NCI-H1694 (cell line): ENCODE measurements at regions not wholly inside any gene's neighbourhood (a gene's known extent, or its start where the extent isn't known, plus 50 kb on each side); places are given as distances from the start of the nearest gene placed in this dataset.

Experiments
- DNase-seq: peaks from one replicate; lab custom pipeline; 2025; lab: John Stamatoyannopoulos, UW

DNA sequence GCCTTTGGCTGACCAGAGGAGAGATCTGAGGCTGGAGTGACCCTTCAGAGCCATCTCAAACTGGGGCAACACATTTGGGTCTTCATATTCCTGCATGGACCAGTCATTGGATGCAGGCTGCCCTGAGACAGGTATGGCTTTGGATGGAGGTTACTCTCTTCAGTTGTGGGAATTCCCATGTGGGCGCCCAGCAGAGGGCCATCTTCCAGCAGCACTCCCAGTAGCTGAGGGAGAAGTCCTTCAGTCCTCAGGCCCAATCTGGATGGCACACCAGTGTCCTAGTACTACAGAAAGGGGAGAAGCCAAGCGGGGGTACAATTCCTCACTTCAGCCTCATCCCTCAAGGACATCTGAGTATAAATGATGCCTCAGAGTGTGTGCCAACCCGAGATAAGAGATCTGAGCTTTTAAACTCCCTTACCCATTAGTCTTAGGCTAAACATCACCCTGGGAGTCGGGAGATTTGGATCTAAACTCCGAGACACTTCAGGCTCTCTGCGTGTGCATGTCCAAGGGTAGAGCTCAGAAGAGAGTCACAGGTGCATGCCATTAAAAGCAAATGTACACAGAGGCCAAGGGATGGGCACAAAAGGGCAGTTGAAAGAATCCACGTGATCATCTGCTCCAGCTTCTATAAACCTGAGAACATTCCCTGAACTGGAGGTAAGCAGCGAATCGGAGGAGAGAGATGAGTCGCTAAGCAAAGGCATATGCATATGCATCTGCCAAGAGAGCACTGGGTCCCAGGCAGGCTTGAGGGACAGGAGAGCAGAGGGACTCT lies 204.6 kb downstream of the CD83 start:
- no peak for DNase-seq

DNA sequence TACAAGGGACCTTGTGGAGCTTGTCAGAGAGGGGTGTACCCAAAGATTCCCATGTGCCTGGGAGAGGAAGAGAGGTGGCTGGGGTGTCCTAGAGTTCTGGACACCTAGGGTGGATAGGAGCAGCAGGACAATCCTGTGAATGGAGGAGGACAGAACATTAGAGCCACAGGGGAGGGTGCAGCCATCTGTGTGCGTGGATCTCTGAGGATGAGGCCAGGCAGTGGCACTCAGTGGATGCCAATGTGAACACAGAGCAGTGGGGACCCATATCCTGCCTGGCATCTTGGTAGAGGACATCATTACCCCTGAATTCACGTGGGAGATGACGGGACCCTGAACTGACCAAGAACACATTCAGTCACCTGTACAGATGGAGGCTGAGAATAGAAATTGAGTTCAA lies 205.3 kb downstream of the CD83 start:
- no peak for DNase-seq

DNA sequence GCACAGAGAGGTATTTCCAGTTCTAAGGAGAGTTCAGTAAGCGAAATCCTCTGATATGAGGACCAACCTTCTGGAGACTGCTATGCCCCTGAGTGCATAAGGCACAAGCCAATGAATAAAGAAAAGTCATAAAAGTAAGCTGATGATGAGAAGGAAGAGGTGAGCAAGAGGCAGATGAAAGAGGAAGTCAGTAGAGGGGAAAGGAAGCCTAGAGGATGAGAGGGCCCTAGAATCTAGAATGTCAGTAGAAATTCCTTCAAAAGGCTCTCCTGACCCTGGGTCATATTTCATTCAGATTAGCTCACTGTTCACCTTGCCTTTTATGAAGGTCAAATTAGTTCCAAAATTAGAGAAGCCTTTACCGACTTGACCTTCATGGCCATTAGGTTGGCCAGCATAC lies 209.2 kb downstream of the CD83 start:
- DNase-seq = no peak

DNA sequence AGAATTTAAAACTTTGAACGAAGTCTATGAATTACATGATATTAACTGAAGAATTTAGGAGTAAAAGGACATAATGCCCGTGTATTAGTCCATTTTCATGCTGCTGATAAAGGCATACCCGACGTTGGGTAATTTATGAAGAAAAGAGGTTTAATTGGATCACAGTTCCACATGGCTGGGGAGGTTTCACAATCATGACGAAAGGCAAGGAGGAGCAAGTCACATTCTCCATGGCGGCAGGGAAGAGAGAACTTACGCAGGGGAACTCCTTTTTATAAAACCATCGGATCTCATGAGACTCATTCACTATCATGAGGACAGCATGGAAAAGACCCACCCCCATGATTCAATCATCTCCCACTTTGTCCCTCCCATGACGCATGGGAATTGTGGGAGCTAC lies 210.6 kb downstream of the CD83 start:
- DNase-seq = no peak

DNA sequence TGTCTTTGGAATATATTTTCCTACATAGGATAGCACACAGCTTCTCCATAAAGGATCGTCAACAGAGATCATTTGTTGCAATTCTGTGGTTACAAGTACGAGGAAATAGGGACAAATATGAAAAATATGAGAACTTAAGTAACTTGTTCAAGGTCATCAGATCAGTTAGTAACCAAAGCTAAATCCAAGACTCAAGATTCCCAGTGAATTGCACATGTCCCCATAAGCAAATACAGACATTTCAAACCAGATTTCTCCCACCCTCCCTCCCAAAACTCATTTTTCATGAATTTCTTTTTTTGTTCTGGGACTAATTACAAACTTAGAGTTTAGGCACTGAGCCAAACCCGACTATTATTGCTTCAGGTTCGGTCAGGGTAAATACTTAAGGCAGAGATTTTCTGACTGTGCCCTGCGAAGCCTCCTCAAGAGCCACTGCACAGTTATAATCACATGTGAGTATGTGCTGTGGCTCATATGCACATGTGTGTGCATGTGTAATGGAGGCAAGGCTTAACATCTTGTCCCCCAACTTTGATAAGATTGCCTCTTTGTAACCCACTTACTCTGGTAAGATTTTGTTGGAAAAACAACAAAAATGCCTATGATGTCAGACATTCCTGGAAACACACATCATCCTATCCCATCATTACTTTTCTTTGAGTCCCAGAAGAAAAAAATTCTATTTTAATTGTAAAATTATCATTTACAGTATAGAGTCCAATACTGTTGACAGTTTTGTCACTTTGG lies 216.2 kb downstream of the CD83 start:
- DNase-seq = no peak

DNA sequence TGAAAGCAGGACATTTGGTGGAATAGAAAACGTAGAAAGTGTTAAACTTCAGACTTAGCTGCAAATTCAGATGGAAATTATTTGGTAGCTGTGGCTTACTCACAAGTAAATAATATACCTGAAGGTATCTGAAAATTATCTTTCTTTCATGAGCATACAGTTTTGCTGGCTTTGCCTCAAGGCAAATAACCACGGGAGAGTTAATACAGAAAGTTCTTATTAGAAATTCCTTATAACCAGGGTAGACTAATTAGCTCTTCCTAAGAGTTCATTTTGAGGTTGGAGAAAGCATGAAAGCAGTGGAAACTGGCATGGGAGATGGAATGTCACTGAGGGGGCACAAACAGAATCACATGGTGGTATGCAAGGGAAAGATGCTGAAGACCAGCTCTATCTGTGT lies 217.5 kb downstream of the CD83 start:
- no peak for DNase-seq

DNA sequence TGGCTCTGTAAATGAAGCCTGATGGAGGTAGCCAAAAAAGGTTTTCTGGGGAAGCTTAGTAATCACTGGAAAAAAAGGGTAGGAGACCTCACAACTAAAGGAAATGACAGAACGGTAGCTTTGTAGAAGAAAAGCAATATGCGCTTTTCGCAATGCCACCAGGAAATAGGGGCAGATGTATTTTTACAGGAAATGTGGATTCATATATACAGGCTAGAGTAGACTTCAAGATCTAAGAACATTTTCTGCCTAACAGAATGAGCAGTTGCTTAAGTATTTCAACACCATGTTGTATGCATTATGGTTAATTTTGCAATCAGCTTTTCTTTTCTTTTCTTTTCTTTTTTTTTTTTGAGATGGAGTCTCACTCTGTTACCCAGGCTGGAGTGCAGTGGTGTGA lies 219.6 kb downstream of the CD83 start:
- DNase-seq = no peak

DNA sequence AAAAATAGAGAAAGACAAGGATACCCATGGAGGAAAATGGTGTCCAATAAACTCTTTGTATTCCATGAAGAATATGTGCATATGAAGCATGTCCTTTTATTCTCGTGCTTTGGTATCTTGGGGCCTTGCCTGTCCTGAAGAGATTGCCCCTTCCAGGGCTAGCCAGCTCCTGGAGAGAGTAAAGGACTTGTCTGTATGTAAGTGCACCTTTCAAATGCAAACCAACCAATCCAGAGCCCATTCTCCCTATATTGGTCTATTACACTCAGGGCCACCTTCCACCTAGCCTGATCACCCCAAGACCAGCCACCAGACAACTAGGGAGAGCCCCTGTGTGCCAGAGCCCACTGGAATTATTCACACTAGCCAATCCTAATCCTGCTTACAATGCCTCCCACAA lies 221.6 kb downstream of the CD83 start:
- no peak for DNase-seq

DNA sequence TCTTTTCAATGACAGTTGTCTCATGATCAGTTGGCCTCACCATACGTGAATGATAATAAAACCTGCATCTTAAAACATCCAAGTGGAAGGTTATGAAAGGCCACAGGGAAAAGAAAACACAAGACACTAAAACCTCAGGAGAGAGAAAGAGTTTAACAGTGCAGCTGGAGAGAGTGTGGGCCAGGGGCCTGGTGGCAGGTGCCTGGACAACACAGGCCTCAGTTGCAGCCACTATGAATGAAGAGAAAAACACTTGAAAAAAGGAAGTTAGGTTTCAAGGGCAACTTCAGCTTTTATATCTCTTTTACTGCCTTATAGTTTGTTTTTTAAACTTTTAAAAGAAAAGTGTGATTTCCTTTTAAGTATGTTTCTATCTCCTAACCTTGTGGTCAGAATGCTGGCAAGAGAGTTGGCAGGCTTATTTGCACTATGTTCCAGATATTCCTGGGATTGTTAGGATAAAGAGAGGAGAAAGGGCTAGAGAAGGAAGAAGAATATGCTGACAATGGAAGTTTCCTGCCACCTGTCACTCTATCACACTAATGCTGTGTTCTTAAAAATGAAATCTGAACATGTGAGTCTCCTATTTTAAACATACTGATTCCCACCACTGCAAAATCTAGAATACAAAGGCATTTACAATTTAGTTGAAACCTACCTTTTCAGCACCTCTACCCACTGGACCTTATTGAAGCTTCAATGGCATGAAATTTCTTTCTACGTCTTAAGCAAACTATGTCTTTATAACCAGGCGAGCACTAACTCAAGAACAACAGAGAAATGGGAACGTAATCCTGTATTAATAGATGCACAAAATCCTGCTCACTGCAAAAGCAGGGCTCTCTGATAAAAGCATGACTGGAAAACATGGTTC lies 222.4 kb downstream of the CD83 start:
- DNase-seq = no peak

DNA sequence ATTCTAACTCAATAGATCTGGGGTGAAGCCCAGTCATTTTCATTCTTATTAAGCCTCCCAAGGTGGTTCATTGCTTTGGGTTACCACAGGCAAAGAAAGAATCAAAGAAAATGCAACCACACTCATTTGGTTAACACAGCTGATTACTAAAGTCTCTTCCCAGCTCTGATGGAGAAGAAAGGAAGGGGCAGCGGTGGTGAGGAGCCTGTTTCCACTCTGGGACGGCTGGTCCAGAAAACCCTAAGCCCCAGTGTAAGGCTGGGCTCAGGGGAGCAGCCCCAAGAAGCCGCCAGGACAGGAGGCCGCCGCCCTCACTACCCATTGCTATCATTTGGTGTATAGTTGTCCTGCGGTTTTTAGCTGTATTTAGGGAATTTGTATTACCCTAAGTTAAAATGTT lies 226.9 kb downstream of the CD83 start:
- no peak for DNase-seq

DNA sequence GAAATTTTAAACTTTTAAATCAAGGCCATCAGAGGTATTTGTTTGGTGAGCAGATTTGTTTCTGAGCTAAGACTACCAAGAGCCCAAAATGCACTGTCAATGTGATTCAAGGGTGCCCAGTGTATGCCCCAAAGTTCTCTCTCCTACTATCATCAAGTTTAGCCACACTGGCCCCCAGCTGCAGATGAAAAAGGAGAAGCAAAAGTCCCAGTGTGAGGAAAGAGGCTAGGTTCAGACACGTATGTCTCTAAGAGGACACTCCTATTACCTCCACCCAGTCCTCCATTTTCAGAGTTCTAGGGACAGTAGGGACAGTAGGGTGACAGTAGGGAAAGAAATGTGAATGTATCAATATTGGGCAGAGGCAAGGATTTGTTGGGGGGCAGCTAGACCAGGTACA lies 230.8 kb downstream of the CD83 start:
- no peak for DNase-seq

DNA sequence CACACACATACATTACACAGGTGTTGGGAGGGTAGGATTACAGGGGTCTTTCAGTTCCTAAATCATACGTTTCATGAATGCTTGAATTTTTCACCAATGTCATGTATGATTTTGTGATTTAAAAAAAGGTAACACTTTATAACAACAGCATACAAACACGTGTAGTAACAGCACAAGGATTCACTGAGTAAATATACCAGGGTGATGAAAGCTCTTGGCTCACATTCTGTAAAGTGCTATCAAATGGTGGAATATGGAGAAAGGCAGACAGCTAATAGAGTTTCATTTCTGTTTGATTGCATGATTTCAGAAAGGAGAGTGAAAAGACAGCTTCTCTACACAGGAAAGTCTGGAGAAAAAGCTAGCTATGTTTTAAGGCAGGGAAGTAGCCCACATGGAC lies 231.9 kb downstream of the CD83 start:
- no peak for DNase-seq

DNA sequence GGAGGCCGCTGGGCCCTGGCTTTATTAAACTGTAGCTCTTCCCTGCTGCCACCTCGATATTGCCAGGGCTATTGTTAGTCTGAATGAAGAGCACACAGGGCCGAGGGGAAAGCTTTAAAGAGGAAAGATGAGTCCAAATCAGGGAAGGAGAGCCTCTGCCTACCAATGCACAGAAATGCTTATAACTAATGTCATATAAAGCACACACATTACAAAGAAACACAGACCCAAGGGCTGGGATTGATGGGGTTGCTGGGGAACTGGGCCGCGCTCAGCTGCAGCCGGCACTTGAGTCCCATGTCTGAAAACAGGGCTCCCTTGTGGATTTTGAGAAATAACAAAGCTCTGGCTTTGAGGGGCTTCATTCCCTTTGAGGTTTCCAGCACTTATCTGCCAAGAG lies 232.6 kb downstream of the CD83 start:
- DNase-seq = no peak

DNA sequence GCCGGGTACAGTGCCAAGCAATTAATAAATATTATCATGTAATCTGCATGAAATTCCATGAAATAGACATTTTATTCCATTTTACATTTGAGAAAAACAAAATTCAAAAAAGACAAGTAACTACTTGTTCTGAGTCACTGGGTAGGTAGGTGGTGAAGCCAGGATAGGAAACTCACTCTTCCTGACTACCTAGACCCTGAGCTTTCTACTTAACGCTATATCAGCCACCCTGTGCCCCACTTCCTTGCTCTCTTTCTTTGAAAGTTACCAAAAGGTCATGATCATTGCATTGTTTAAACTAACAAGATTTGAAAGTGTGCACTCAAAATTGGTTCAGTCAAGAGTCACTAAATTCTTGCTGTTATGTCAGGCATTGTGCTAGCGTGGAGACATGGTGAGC lies 235.7 kb downstream of the CD83 start:
- DNase-seq = no peak

DNA sequence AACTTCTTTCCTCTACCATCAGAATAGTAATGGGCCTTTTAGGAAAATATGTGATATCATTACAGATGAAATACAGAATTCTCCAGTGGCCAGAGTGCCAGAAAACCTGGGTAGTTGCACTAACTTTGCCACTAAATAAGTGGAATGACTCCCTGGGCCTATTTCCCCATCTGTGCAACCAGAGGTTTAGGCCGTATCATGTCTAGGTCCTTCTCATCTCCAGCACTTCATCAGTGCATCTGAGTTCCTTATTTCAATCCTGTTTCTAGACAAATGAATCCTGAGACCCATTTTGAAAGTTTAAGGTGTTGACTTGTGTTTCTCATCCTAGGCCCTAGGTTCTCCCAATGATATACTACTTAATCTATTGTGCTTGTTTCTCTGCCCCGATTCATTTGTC lies 236.2 kb downstream of the CD83 start:
- no peak for DNase-seq

DNA sequence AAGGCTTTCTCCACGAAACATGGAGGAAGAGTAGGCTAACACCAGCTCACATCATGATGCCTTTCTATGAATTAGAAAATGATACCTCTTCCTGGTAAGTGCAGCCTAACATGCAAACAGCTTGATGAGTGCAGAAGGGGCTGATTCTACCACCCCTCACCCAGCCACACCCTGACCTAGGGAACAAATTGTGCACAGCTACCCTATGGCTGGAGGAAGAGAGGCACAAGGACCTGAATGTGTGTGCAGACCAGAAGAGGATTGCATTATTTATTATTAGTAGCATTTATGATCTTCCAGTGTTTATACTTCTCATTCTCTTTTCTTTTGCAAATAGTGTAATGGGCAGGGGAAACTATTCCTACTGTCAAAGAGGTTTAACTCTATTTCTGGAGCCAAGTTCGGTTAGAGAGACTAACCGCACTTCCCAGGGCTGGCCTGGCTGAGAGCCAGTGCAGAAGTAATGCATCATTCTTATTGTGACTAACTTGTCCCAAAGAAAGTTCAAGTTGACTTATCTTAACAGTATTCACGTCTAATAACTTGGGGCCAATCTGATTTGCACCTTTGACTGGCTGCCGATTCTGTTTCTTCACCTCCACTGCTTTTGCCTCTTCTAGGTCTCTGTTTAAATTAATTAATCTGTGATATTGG lies 237.5 kb downstream of the CD83 start:
- no peak for DNase-seq

DNA sequence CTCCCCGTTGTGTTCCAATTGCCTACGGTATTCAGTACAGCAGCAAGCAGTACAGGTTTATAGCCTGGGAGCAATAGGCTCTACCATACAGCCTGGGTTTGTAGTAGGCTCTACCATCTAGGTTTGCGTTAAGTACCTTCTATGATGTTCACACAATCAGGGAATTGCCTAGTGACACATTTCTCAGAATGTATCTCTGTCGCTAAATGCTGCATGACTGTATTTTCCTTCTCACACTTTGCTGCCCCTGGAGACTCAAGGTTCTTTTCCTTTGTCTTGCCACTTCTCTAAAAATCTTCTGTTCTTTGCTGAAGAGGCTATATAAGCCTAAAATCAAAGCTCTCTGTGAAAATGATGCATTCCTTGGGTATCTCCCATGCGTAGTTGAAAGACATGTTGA lies 241.9 kb downstream of the CD83 start:
- no peak for DNase-seq

DNA sequence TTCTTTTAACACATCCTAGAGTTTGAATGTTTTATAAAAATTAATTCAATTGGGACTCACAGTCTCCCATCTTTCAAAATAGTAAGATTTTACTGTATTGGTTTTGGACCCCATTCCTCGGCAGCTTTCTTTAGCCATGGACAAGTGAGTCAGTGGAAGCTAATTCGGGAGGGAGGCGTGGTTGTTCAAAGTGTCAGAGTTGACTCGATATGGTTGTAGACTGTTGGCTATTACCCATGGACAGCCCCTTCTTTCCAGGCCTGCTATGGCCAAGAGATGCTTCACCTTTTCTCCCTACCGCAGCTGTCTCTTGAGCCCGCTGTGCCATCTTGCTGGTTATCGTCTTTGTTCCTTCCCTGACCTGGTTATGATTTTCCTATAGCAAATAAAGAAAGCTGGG lies 243.0 kb downstream of the CD83 start:
- DNase-seq = no peak

DNA sequence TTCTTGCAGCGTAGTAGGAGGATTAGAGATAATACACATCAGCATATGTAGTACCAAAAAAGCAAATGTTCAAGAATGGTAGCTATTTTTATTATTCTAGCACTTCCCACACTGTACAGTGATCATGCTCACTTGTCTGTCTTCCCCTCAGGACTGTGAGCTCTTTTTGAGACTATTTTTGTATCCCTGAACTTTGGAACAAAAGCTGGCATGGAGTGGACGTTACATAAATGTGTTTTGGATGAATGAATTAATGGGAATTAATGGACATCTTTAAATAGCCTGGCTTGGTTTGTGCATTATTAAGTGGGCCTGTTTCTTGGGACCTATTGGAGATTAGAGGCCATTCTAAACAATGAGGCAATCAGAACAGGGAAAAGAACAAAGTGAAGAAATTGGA lies 243.7 kb downstream of the CD83 start:
- no peak for DNase-seq

DNA sequence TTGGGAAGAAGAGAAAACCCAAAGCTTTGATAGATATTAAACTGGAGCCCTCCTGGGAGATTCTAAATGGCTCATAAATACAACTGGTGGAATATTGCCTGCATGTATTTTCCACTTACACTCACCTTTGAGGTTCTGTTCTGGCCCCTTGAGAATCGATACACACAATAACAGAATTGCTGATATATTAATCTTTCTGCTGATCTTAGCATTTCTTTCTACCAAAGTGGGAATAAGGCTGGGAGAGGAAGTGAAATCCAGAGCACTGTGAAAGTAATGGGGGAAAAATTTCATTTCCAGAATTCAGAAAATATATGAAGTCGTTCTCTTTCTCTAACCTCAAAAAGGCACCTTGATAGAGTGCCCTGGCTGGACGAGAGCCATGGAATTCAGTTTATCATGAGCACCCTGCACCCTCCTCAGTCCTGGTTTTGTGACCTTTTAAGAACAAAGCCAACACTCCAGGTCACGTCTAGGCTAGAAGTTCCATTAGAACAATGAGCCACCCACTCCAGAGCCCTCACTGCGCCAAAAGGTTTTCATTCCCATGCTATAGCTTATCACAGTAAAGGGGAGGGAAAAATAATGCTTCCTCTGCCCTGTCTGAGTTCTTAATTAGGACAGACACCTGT lies 244.5 kb downstream of the CD83 start:
- DNase-seq = no peak

DNA sequence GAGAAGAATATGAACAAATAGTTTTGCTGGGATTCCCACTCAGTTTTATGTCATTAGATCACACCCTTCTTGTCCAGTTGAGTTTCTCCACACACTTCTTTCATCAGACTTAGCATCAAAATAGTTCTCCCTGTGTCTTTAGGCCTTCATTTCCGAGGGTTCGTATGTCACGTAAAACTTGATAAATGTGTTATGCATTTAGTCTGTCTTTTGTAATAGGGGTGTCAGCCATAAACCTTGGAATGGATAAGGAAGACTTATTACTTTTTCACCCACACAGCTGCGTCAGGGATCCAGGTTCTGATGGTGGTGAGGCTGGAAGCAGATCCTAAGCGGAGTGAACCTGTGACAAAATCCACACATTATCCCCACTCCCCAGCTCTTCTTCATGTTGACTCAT lies 246.8 kb downstream of the CD83 start:
- no peak for DNase-seq

DNA sequence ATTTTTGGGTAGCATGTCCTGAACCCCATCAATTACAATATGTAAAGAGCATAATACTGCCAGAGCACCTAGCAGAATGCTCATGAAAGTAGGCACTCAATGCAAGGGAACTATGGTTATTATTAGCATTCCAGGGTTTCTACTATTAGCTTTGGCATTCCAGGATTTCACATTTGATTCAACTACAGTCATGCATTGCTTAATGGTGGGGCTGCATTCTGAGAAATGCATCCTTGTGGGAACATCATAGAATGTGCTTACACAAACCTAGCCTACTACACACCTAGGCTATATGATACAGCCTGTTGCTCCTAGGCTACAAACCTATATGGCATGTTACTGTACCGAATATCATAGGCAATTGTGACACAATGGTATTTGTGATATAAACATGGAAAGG lies 247.8 kb downstream of the CD83 start:
- no peak for DNase-seq
